IPS DF 6.9 (cell line): ENCODE measurements at regions not wholly inside any gene's neighbourhood (a gene's known extent, or its start where the extent isn't known, plus 50 kb on each side); places are given as distances from the start of the nearest gene placed in this dataset.

Source experiments
- DNase-seq: peaks from one replicate; pipeline ENCODE4 v3.0.0-alpha.2; 2013; ENCODE audit warnings: low read depth, low spot score
- H3K27ac ChIP-seq: one replicate; pipeline ENCODE4 v1.5.1; 2013; ENCODE audit warnings: low read length, control low read depth
- H3K27me3 ChIP-seq: 2 replicates; pipeline ENCODE4 v1.6.1; 2013; ENCODE audit warnings: mild to moderate bottlenecking, low read length; ENCODE audit not compliant: control insufficient read depth, insufficient read depth
- H3K36me3 ChIP-seq: 2 replicates; pipeline ENCODE4 v1.6.1; 2013; ENCODE audit warnings: low read length; ENCODE audit not compliant: control insufficient read depth, insufficient read depth
- H3K4me1 ChIP-seq: 2 replicates; pipeline ENCODE4 v1.6.1; 2013; ENCODE audit warnings: low read length; ENCODE audit not compliant: control insufficient read depth, insufficient read depth
- H3K4me3 ChIP-seq: 2 replicates; pipeline ENCODE4 v1.5.1; 2013; ENCODE audit warnings: mild to moderate bottlenecking, low read length
- H3K9me3 ChIP-seq: 2 replicates; pipeline ENCODE4 v1.6.1; 2013; ENCODE audit warnings: low read length, inconsistent platforms; ENCODE audit not compliant: control insufficient read depth, insufficient read depth
- WGBS: extraction: QIAGEN DNeasy Blood & Tissue Kit; methylation state at CpG from one replicate; pipeline ENCODE4 v1.1.7; 2013; ENCODE audit warnings: mixed read lengths, missing lambda C conversion rate; ENCODE audit not compliant: insufficient read length, insufficient coverage; 5-methylcytosine and 5-hydroxymethylcytosine counted together

DNA sequence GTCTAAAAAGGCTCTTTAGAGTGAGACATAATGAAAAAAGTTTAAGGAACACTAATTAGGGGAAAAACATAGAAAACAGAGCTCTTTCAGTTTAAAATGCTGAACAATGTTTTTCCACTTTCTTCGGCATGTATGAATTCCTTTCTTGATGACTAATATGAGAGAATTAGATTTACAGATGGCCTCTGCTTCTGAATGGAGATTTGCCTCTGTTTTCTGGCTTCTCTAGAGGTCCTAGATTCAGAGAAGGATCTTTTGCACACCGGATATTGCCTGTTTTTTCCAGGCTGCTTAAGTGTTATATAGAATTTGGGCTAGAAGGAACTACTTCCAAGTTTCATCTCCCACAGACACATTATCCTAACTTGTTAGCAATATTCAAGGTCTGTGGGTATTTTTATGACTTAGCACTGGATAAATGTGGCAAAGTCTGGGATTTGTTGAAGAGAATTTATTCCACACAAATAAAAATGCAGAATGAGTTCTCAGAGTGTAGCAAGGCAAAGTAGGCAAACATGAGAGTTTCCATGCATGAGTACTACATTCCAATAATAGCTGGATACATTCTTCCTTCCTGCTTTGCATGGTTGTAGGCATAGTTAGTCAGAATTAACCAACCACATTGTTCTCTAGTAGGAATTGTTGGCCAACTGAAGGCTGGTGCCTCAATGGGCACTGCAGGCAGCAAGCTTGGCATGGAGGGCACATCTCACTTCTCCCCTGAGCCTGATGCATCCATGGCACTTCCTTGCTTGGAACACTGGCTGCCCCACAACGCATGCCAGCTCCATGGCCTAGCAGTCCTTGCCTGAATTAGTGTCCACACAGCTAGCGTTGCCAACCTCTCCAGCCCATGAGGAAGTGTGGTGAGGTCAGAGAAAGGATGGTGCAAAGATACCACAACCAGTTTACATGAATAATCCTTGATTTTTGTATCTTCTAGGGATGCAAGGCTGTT, 224.2 kb downstream of the CLIC5 start:
- no peaks in the 10 kb centered on the region for H3K9me3 ChIP-seq
- H3K4me3 ChIP-seq: no peak overlapping the region
- H3K36me3 ChIP-seq: no peaks in the 10 kb centered on the region
- H3K4me1 ChIP-seq: no peaks in the 10 kb centered on the region
- WGBS: no CpG with 5 or more reads among the region's 4 CpGs
- no peak for DNase-seq
- no peak overlapping the region for H3K27ac ChIP-seq
- H3K27me3 ChIP-seq: no peaks in the 10 kb centered on the region

DNA sequence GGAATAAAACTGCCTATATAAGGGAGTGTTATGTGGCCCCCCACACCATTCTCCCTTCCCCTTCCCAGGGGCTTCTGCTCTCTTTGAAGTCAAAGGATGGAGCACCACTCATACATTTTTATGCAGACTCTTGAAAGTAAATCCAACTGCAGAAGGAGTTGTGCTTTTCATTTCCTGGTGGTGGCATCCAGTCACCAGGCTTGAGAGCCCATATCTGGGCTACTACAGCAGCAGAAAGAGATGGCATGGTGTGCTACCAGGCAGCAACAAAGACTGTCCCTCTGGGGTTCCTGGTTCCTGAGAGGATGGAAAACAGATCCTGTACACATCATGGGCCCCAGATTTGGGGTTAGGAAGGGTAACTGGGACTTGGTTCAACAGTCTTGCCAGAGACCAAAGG, 226.4 kb downstream of the CLIC5 start:
- H3K36me3 ChIP-seq: no peaks in the 10 kb centered on the region
- no peaks in the 10 kb centered on the region for H3K27me3 ChIP-seq
- no peak overlapping the region for H3K27ac ChIP-seq
- no peaks in the 10 kb centered on the region for H3K9me3 ChIP-seq
- DNase-seq: no peak
- no peaks in the 10 kb centered on the region for H3K4me1 ChIP-seq
- H3K4me3 ChIP-seq: no peak overlapping the region

DNA sequence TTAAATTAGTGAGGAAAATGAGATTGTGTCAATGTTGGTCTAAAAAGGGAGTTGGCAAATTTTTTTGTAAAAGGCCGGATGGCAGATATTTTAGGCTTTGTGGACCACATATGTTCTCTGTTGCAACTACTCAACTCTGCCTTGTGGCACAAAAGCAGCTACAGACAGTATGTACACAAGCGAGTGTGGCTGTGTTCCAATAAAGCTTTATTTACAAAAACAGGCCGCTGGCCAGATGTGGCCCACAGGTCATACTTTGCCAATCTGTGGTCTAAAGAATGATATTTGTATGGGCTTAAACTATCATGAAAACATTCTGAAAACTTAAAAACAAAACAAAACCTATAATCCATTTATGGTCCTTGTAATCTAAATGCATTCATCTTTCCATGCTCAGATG, 228.3 kb downstream of the CLIC5 start:
- Histone ChIP-seq H3K9me3 (no peaks in the 10 kb centered on the region), H3K27ac (no peak overlapping the region), H3K4me1 (no peaks in the 10 kb centered on the region), H3K27me3 (no peaks in the 10 kb centered on the region), H3K4me3 (no peak overlapping the region), H3K36me3 (no peaks in the 10 kb centered on the region)
- WGBS: no CpG with 5 or more reads among the region's 3 CpGs
- DNase-seq: no peak

DNA sequence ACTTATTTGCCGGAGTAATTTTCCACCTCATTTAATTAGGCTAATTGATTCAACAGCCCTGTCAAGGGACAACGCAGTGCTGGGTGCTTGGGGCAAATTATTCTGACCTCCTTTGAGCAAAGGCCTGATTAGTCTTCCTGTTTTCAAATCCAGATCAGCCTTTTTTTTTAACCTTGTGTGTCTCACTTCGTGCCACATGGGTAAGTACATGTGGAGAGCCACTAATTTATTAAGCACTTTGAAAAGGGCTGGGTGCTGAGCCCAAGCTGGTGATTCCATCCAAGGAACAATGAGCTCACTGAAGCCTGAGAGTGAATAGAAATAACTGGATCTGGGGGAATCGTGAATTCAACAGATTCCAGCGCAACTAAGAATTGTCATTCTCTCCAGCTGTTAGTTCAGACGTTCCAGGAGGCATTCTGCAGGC, 229.3 kb downstream of the CLIC5 start:
- no peak for DNase-seq
- H3K4me3 ChIP-seq: no peak overlapping the region
- no CpG with 5 or more reads among the region's 6 CpGs for WGBS
- no peaks in the 10 kb centered on the region for H3K36me3 ChIP-seq
- no peaks in the 10 kb centered on the region for H3K9me3 ChIP-seq
- H3K27me3 ChIP-seq: no peaks in the 10 kb centered on the region
- H3K4me1 ChIP-seq: no peaks in the 10 kb centered on the region
- no peak overlapping the region for H3K27ac ChIP-seq

- Histone ChIP-seq H3K4me3 (no peak overlapping the region), H3K4me1 (no peaks in the 10 kb centered on the region), H3K27me3 (no peaks in the 10 kb centered on the region), H3K9me3 (no peaks in the 10 kb centered on the region), H3K36me3 (no peaks in the 10 kb centered on the region), H3K27ac (no peak overlapping the region)
- WGBS: no CpG with 5 or more reads among the region's 1 CpG
- DNase-seq: no peak
Observed at GRCh38 chr6:45784250-45784649, 231.4 kb downstream of the CLIC5 start.

DNA sequence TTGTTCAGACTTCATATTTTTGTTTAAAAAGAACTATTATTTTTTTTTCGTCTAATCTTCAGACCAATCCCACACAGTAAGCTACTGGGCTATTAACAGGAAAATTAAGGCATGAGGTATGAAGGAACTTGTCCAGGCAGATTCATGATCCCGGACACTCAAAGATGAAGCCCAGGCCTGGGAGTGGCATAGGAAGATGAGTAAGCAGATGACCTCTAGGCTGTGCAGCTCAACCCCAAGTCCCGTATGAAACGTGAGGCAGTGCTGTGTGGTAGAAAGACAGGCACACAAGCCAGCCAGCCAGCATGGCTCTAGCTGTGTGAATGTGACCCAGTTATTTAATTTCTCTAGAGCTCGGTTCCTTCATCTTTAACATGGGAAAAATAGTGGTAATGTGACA, 231.9 kb downstream of the CLIC5 start:
- H3K4me3 ChIP-seq: no peak overlapping the region
- no peak for DNase-seq
- no peak overlapping the region for H3K27ac ChIP-seq
- no peaks in the 10 kb centered on the region for H3K4me1 ChIP-seq
- H3K9me3 ChIP-seq: no peaks in the 10 kb centered on the region
- no peaks in the 10 kb centered on the region for H3K27me3 ChIP-seq
- no CpG with 5 or more reads among the region's 5 CpGs for whole genome bisulfite sequencing
- no peaks in the 10 kb centered on the region for H3K36me3 ChIP-seq

- H3K36me3 ChIP-seq: no peaks in the 10 kb centered on the region
- no peaks in the 10 kb centered on the region for H3K9me3 ChIP-seq
- no peak for DNase-seq
- no peak overlapping the region for H3K4me3 ChIP-seq
- no peaks in the 10 kb centered on the region for H3K27me3 ChIP-seq
- WGBS: no CpG with 5 or more reads among the region's 3 CpGs
- H3K4me1 ChIP-seq: no peaks in the 10 kb centered on the region
- H3K27ac ChIP-seq: no peak overlapping the region
Observed at GRCh38 chr6:45781890-45782289, 233.8 kb downstream of the CLIC5 start.

DNA sequence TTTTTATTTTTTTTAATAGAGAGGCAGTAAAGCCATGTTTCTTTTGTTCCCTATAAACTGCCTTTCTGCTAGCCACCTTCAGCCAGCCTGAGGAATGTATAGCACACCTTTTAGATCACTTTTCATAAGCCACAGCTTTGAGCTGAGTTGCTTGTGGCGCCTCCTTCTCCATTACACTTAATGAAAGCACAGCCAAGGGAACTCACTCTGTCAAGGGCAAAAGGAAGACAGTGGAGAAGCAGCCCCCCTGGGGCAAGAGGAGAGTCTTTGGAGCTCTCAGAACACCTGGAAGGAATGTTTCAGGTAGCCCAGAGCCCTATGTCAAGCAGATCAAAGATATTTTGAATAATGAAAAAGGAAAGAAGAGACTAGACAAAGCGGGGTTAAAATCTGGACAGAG, 235.1 kb downstream of the CLIC5 start:
- no CpG with 5 or more reads among the region's 2 CpGs for WGBS
- H3K27ac ChIP-seq: no peak overlapping the region
- no peak overlapping the region for H3K4me3 ChIP-seq
- no peaks in the 10 kb centered on the region for H3K36me3 ChIP-seq
- H3K27me3 ChIP-seq: no peaks in the 10 kb centered on the region
- H3K9me3 ChIP-seq: no peaks in the 10 kb centered on the region
- H3K4me1 ChIP-seq: no peaks in the 10 kb centered on the region
- DNase-seq: no peak

DNA sequence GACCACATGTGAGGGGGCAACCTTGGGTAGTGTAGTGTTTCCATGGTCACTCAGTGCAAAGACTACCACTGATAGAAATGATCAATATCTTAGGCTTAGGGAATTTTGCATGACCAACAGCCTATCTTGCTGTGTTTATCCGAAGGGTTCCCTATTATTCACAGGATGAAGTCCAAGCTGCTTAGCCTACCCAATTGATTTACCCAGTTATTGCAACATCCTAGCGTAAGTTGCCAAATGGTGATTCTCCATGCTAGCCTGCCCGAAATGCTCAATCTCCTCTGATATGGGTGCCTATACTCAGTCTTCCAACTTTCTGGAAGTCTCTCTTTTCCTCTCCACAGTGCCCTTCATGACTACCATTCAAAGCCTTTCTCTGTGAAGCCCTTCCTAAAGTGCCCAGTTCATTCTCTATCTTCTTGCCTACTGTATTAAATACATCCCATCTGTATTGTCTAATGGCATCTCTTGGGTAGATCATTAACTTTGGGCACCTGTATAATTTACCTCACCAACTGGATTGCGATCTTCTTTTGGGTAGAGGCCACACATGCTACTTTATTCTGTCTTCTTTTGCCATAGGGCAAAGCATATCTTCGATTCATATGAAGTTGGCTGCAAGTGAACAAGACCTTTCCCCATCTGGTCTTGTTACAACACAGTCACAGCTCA, 240.5 kb downstream of the CLIC5 start:
- no CpG with 5 or more reads among the region's 5 CpGs for WGBS
- DNase-seq: no peak
- Histone ChIP-seq H3K4me3 (no peak overlapping the region), H3K27me3 (no peaks in the 10 kb centered on the region), H3K36me3 (no peaks in the 10 kb centered on the region), H3K27ac (no peak overlapping the region), H3K4me1 (no peaks in the 10 kb centered on the region), H3K9me3 (no peaks in the 10 kb centered on the region)

- Histone ChIP-seq H3K27ac (no peak overlapping the region), H3K36me3 (no peaks in the 10 kb centered on the region), H3K27me3 (no peaks in the 10 kb centered on the region), H3K9me3 (no peaks in the 10 kb centered on the region), H3K4me3 (no peak overlapping the region), H3K4me1 (no peaks in the 10 kb centered on the region)
- WGBS: no CpG with 5 or more reads among the region's 3 CpGs
- DNase-seq: no peak
Observed at GRCh38 chr6:45773906-45774305, 241.8 kb downstream of the CLIC5 start.
